ENCODE measurements at regions not wholly inside any gene's neighbourhood (a gene's known extent, or its start where the extent isn't known, plus 50 kb on each side); places are given as distances from the start of the nearest gene placed in this dataset.
A peak's percentile ranks its signal among the peaks of the same experiment; 100 is the strongest.

DNA sequence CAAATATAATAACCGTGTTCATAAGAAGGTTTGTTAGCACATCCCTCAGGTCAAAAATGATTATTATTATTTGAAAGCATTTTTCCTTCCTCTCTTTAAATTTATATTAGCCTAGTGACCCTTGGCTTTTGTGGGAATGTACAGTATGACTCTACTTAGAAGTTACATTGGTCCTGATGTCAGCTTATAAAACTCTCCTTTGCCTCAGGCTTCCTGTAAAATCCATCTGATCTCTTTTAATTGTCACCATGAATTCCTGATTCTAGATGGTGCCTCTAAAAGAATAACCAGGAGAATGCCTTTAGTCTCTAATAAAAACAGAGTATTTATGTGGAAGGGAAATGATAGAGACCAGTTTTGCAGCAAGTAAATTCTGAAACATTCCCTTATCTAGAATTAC, 1134.4 kb downstream of the XPNPEP1 start:
- H3K9me3 ChIP-seq (ENCODE audit: control insufficient read depth, insufficient read depth, low read length) = peaks cover 11% of the 10 kb centered on the region
- H3K36me3 ChIP-seq (ENCODE audit: control insufficient read depth, insufficient read depth, low read length) = no peaks in the 10 kb centered on the region
- no CpG with 5 or more reads among the region's 1 CpG for WGBS (ENCODE audit: insufficient coverage)
- H3K4me1 ChIP-seq (ENCODE audit: control insufficient read depth, insufficient read depth, low read length) = no peaks in the 10 kb centered on the region
- H3K27me3 ChIP-seq (ENCODE audit: control insufficient read depth, insufficient read depth, low read length) = no peaks in the 10 kb centered on the region
- no peak for DNase-seq (ENCODE audit: low read depth in 4 of 6, low spot score in 6 of 6)
- no peak overlapping the region for H3K27ac ChIP-seq (ENCODE audit: low read depth, low read length)
- H3K4me3 ChIP-seq (ENCODE audit: low read depth, low read length) = no peak overlapping the region

DNA sequence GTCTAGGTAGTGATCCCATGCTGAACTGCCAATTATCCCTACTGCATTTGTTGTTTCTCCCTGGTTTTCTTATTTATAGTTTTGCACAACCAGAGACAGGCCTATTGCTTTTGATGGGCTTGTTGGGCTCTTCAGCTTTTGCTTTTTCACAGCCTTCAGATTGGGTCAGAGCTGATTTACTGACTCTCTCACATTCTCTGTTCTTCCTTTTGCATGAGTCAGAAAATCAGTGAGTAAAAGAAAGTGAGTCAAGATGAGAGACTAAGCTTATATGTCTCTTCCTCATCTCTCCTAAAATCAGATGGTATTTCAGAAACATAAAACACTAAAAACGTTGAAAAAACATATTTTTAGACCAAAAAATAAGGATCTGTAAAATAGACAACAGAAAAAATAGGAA, 1135.4 kb downstream of the XPNPEP1 start:
- no peaks in the 10 kb centered on the region for H3K36me3 ChIP-seq (ENCODE audit: control insufficient read depth, insufficient read depth, low read length)
- H3K9me3 ChIP-seq (ENCODE audit: control insufficient read depth, insufficient read depth, low read length) = peaks cover 11% of the 10 kb centered on the region
- no peak for DNase-seq (ENCODE audit: low read depth in 4 of 6, low spot score in 6 of 6)
- no peak overlapping the region for H3K27ac ChIP-seq (ENCODE audit: low read depth, low read length)
- WGBS (ENCODE audit: insufficient coverage) = no CpG with 5 or more reads among the region's 1 CpG
- H3K4me1 ChIP-seq (ENCODE audit: control insufficient read depth, insufficient read depth, low read length) = no peaks in the 10 kb centered on the region
- H3K4me3 ChIP-seq (ENCODE audit: low read depth, low read length) = no peak overlapping the region
- H3K27me3 ChIP-seq (ENCODE audit: control insufficient read depth, insufficient read depth, low read length) = no peaks in the 10 kb centered on the region

DNA sequence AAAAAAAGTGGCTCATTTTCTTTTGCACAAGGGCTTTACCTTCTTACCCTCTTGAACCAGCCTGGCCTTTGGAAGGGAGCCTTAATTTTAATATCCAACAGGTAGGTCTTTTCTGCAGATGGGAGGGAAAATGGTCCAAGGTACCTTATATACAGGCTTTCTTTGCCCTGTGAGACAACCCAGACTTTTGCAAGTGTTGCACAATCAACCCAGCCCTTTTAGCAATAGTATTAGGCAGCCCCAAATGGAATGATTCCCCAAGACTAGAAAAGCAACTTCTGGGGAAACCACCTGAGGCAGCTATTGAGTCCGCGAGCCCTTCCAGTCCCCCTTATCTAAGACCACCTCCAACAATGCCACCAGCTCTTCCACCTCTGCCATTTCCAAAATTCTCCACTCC, 1138.3 kb downstream of the XPNPEP1 start:
- Histone ChIP-seq H3K36me3 (ENCODE audit: control insufficient read depth, insufficient read depth, low read length) (no peaks in the 10 kb centered on the region), H3K9me3 (ENCODE audit: control insufficient read depth, insufficient read depth, low read length) (peaks cover 11% of the 10 kb centered on the region), H3K4me3 (ENCODE audit: low read depth, low read length) (no peak overlapping the region), H3K27ac (ENCODE audit: low read depth, low read length) (no peak overlapping the region), H3K27me3 (ENCODE audit: control insufficient read depth, insufficient read depth, low read length) (no peaks in the 10 kb centered on the region), H3K4me1 (ENCODE audit: control insufficient read depth, insufficient read depth, low read length) (no peaks in the 10 kb centered on the region)
- DNase-seq (ENCODE audit: low read depth in 4 of 6, low spot score in 6 of 6) = no peak
- 100% methylated on average over 2 of the region's 2 CpGs for WGBS (ENCODE audit: insufficient coverage)

DNA sequence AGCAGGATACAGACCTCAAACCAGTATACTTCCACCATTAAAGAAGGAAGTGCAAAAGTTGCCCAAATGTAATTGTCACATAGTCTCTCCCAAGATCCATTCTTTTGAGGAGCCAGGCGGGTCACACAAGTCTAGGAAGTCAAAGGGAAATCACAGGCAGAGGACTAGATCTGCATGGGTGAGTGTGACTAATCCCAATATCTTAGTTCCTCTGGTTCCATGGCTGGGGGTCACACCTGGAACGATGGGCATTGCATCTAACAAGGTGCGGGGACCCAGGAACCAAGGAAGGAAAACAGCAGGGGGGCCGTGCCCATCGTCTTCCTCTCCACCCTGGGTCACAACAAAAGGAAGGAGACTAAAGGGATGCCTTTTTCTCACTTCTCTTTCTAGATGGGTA, 1138.8 kb downstream of the XPNPEP1 start:
- Histone ChIP-seq H3K27ac (ENCODE audit: low read depth, low read length) (no peak overlapping the region), H3K4me3 (ENCODE audit: low read depth, low read length) (no peak overlapping the region), H3K9me3 (ENCODE audit: control insufficient read depth, insufficient read depth, low read length) (peaks cover 11% of the 10 kb centered on the region), H3K36me3 (ENCODE audit: control insufficient read depth, insufficient read depth, low read length) (no peaks in the 10 kb centered on the region), H3K4me1 (ENCODE audit: control insufficient read depth, insufficient read depth, low read length) (no peaks in the 10 kb centered on the region), H3K27me3 (ENCODE audit: control insufficient read depth, insufficient read depth, low read length) (no peaks in the 10 kb centered on the region)
- DNase-seq (ENCODE audit: low read depth in 4 of 6, low spot score in 6 of 6) = no peak
- WGBS (ENCODE audit: insufficient coverage) = 100% methylated on average over 2 of the region's 5 CpGs

DNA sequence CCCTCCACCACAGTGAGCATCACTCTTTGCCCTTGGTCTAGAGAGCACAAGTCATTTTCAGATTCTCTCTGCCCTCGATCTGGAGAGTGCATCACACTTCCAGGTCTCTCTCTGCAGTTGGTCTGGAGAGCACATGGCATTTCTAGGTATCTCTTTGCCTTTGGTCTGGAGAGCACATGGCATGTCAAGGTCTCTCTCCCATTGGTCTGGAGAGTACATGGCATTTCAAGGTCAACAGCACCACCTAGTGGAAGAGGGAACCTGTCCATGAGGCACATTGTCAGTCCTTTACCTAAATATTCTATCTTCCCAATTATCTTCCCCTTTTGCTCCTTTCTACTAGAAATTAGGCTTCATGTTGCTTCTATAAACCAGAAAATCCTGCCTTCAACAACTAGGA, 1139.4 kb downstream of the XPNPEP1 start:
- peak in 1 of 6 donors; percentile 14 for DNase-seq (ENCODE audit: low read depth in 4 of 6, low spot score in 6 of 6)
- Histone ChIP-seq H3K27me3 (ENCODE audit: control insufficient read depth, insufficient read depth, low read length) (no peaks in the 10 kb centered on the region), H3K4me3 (ENCODE audit: low read depth, low read length) (no peak overlapping the region), H3K4me1 (ENCODE audit: control insufficient read depth, insufficient read depth, low read length) (no peaks in the 10 kb centered on the region), H3K27ac (ENCODE audit: low read depth, low read length) (no peak overlapping the region), H3K9me3 (ENCODE audit: control insufficient read depth, insufficient read depth, low read length) (peaks cover 11% of the 10 kb centered on the region), H3K36me3 (ENCODE audit: control insufficient read depth, insufficient read depth, low read length) (no peaks in the 10 kb centered on the region)
- WGBS (ENCODE audit: insufficient coverage) = 76% methylated on average over 1 of the region's 1 CpG

GRCh38 chr10:108782411-108782810, 1140.9 kb downstream of the XPNPEP1 start:
- no peak for DNase-seq (ENCODE audit: low read depth in 4 of 6, low spot score in 6 of 6)
- Histone ChIP-seq H3K27me3 (ENCODE audit: control insufficient read depth, insufficient read depth, low read length) (no peaks in the 10 kb centered on the region), H3K36me3 (ENCODE audit: control insufficient read depth, insufficient read depth, low read length) (no peaks in the 10 kb centered on the region), H3K27ac (ENCODE audit: low read depth, low read length) (no peak overlapping the region), H3K4me3 (ENCODE audit: low read depth, low read length) (no peak overlapping the region), H3K4me1 (ENCODE audit: control insufficient read depth, insufficient read depth, low read length) (no peaks in the 10 kb centered on the region), H3K9me3 (ENCODE audit: control insufficient read depth, insufficient read depth, low read length) (peaks cover 11% of the 10 kb centered on the region)
- WGBS (ENCODE audit: insufficient coverage) = 40% methylated on average over 1 of the region's 3 CpGs

- Histone ChIP-seq H3K9me3 (ENCODE audit: control insufficient read depth, insufficient read depth, low read length) (peaks cover 2% of the 10 kb centered on the region), H3K4me1 (ENCODE audit: control insufficient read depth, insufficient read depth, low read length) (no peaks in the 10 kb centered on the region), H3K27me3 (ENCODE audit: control insufficient read depth, insufficient read depth, low read length) (no peaks in the 10 kb centered on the region), H3K4me3 (ENCODE audit: low read depth, low read length) (no peak overlapping the region), H3K27ac (ENCODE audit: low read depth, low read length) (no peak overlapping the region), H3K36me3 (ENCODE audit: control insufficient read depth, insufficient read depth, low read length) (no peaks in the 10 kb centered on the region)
- DNase-seq (ENCODE audit: low read depth in 4 of 6, low spot score in 6 of 6) = no peak
Observed at GRCh38 chr10:108779501-108779900, 1143.8 kb downstream of the XPNPEP1 start.

GRCh38 chr10:108775911-108776475, 1147.3 kb downstream of the XPNPEP1 start:
- no peak overlapping the region for H3K4me3 ChIP-seq (ENCODE audit: low read depth, low read length)
- no peak overlapping the region for H3K27ac ChIP-seq (ENCODE audit: low read depth, low read length)
- DNase-seq (ENCODE audit: low read depth in 4 of 6, low spot score in 6 of 6) = peak in 1 of 6 donors; percentile 31
- H3K36me3 ChIP-seq (ENCODE audit: control insufficient read depth, insufficient read depth, low read length) = no peaks in the 10 kb centered on the region
- H3K27me3 ChIP-seq (ENCODE audit: control insufficient read depth, insufficient read depth, low read length) = no peaks in the 10 kb centered on the region
- no peaks in the 10 kb centered on the region for H3K9me3 ChIP-seq (ENCODE audit: control insufficient read depth, insufficient read depth, low read length)
- WGBS (ENCODE audit: insufficient coverage) = no CpG with 5 or more reads among the region's 3 CpGs
- H3K4me1 ChIP-seq (ENCODE audit: control insufficient read depth, insufficient read depth, low read length) = no peaks in the 10 kb centered on the region

DNA sequence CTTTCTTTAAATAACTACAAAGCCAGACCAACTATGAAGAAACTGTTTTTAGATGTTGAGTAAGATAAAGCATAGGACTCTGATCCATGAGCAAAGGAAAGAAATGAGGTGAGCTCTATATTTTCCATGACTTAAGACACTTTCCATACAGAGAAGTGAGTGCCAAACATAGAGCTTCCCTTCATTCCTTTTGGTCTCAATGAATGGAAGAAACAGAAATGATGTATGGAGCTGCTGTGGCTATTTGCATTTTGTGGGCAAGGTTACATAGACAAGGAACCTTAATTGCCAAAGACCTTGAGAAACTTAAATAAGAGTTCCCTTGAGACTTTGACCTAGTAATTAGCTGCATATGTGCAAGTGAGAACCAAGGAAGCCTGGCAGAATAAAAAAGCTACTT, 1152.2 kb downstream of the XPNPEP1 start:
- no peak overlapping the region for H3K27ac ChIP-seq (ENCODE audit: low read depth, low read length)
- no peaks in the 10 kb centered on the region for H3K27me3 ChIP-seq (ENCODE audit: control insufficient read depth, insufficient read depth, low read length)
- H3K9me3 ChIP-seq (ENCODE audit: control insufficient read depth, insufficient read depth, low read length) = no peaks in the 10 kb centered on the region
- no peak overlapping the region for H3K4me3 ChIP-seq (ENCODE audit: low read depth, low read length)
- no peaks in the 10 kb centered on the region for H3K4me1 ChIP-seq (ENCODE audit: control insufficient read depth, insufficient read depth, low read length)
- H3K36me3 ChIP-seq (ENCODE audit: control insufficient read depth, insufficient read depth, low read length) = no peaks in the 10 kb centered on the region
- no peak for DNase-seq (ENCODE audit: low read depth in 4 of 6, low spot score in 6 of 6)

DNA sequence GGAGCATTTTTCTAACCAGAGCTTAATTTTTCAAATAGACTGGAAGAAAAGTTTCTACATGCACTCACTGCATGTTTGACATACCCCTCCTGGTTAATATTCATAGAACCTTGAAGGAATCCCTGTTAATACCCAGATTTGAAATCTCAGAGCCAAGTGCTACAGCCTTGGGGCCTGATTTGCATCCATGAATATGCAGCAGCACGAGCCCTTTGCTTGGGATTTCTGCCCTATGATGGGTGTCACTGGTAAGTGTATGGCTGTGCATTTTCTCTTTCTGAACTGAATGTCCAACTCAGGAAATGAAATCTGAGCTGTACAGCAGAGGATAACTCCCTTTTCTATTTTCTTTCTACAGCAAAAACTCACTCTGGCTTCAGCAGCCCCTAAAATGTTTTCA, 1157.5 kb downstream of the XPNPEP1 start:
- H3K9me3 ChIP-seq (ENCODE audit: control insufficient read depth, insufficient read depth, low read length) = no peaks in the 10 kb centered on the region
- WGBS (ENCODE audit: insufficient coverage) = 67% methylated on average over 1 of the region's 1 CpG
- DNase-seq (ENCODE audit: low read depth in 4 of 6, low spot score in 6 of 6) = no peak

More for the DNA sequence above, 1157.5 kb downstream of the XPNPEP1 start:
- Histone ChIP-seq H3K4me1 (ENCODE audit: control insufficient read depth, insufficient read depth, low read length) (no peaks in the 10 kb centered on the region), H3K36me3 (ENCODE audit: control insufficient read depth, insufficient read depth, low read length) (no peaks in the 10 kb centered on the region), H3K27me3 (ENCODE audit: control insufficient read depth, insufficient read depth, low read length) (no peaks in the 10 kb centered on the region), H3K4me3 (ENCODE audit: low read depth, low read length) (no peak overlapping the region), H3K27ac (ENCODE audit: low read depth, low read length) (no peak overlapping the region)
